Ovary (tissue), 7 donors: ENCODE measurements at regions not wholly inside any gene's neighbourhood (a gene's known extent, or its start where the extent isn't known, plus 50 kb on each side); places are given as distances from the start of the nearest gene placed in this dataset.
"Not testable (repeated sequence)": the region's sequence is repeated elsewhere in the genome, so short reads cannot be mapped to it uniquely, and the experiment has no call there.

Experiments used
- DNase-seq, 5 donors: peaks; one replicate each; pipeline ENCODE4 v3.0.0-alpha.2; 2019 to 2020
- H3K27ac ChIP-seq, 2 donors: fragments of 200-600 bp; one replicate each; pipeline versions ENCODE4 v1.5.1 to v1.8.0; 2019 to 2022
- H3K27me3 ChIP-seq: fragments of 200-600 bp; one replicate; pipeline ENCODE4 v1.8.0; 2022
- H3K36me3 ChIP-seq: fragments of 200-600 bp; sonication (generic); one replicate; pipeline ENCODE4 v1.5.1; 2019
- H3K4me1 ChIP-seq: one replicate; pipeline ENCODE4 v1.8.1; 2013; ENCODE audit warnings: mild to moderate bottlenecking, moderate library complexity; ENCODE audit not compliant: insufficient read depth
- H3K4me3 ChIP-seq: fragments of 200-600 bp; sonication (generic); one replicate; pipeline ENCODE4 v1.5.1; 2017
- H3K9me3 ChIP-seq, 2 donors: fragments of 200-600 bp in 1 of 2; sonication (generic) in 1 of 2; one replicate each; pipeline versions ENCODE4 v1.5.1 to v1.8.1; 2013 to 2019; ENCODE audit warnings: mild to moderate bottlenecking in 1 of 2, moderate library complexity in 1 of 2
- CTCF ChIP-seq, 3 donors: fragments of 450-650 bp in 2 of 3; fragments of 200-600 bp in 1 of 3; IDR thresholded peaks; one replicate each; pipeline versions ENCODE4 v1.5.1 to v1.8.0; 2016 to 2022; ENCODE audit warnings: antibody characterized with exemption in 3 of 3, mild to moderate bottlenecking in 1 of 3
- EP300 ChIP-seq: sonication (generic); formaldehyde crosslinking; IDR thresholded peaks from one replicate; pipeline ENCODE4 v1.6.1; 2017; ENCODE audit warnings: antibody characterized with exemption
- POLR2A ChIP-seq: fragments of 450-650 bp; IDR thresholded peaks from one replicate; pipeline ENCODE4 v1.6.1; 2017; ENCODE audit warnings: antibody characterized with exemption, mild to moderate bottlenecking, moderate library complexity
- WGBS, 3 donors: extraction: QIAGEN DNeasy Blood & Tissue Kit in 1 of 3; methylation state at CpG; one replicate each; pipeline versions ENCODE4 v1.1.5 to v1.1.7; 2013 to 2017; 5-methylcytosine and 5-hydroxymethylcytosine counted together
- intact Hi-C, 4 donors: fragments of 100-400 bp; cut with DNase I; formaldehyde crosslinking; loops; one replicate each; pipeline versions ENCODE4 v1.11.0 to v1.15.1; 2022 to 2023
- donor health status: DM: no; HTN: no; CAD: no; lungs with moderate emphysema.
- donor health status: DM: no; HTN: no; CAD: no.
- donor health status: Bipolar disorder and iron deficiency.
- donor health status: DM: no; HTN: no; CAD: no.
- donor health status: DM: yes; HTN: yes; CAD: no.

- 89 to 94% (median 92%) methylated on average over 9 of the region's 9 CpGs for WGBS, 3 donors
- DNase-seq: no peak
- TF ChIP-seq EP300: no peak
- TF ChIP-seq CTCF (IDR thresholded peaks at IDR 0.05): no peak
- H3K9me3 ChIP-seq: no peaks in the 10 kb centered on the region
- no peak overlapping the region for H3K4me3 ChIP-seq
- H3K36me3 ChIP-seq: no peaks in the 10 kb centered on the region
- H3K4me1 ChIP-seq: no peaks in the 10 kb centered on the region
- no peaks in the 10 kb centered on the region for H3K27me3 ChIP-seq
- H3K27ac ChIP-seq: no peak overlapping the region
- intact Hi-C loops: no loop called here
Observed at GRCh38 chr4:28508636-28509035, 1648.0 kb downstream of the STIM2 start.

GRCh38 chr4:28514766-28515165 is 1654.1 kb downstream of the STIM2 start:
- H3K36me3 ChIP-seq, DNase-seq, H3K4me1 ChIP-seq, H3K9me3 ChIP-seq, H3K4me3 ChIP-seq, H3K27me3 ChIP-seq, intact Hi-C loops, H3K27ac ChIP-seq: not testable (repeated sequence)
- WGBS, 3 donors: 94 to 100% (median 96%) methylated on average over 12 to 30 of the region's 30 CpGs

GRCh38 chr4:28518561-28519165 is 1658.0 kb downstream of the STIM2 start:
- Histone ChIP-seq H3K27me3 (no peaks in the 10 kb centered on the region), H3K36me3 (no peaks in the 10 kb centered on the region), H3K4me3 (no peak overlapping the region), H3K9me3 (no peaks in the 10 kb centered on the region), H3K4me1 (no peaks in the 10 kb centered on the region), H3K27ac (no peak overlapping the region)
- 38 to 57% (median 52%) methylated on average over 1 of the region's 1 CpG for WGBS, 3 donors
- TF ChIP-seq EP300 (no peak), POLR2A (no peak), CTCF (IDR thresholded peaks at IDR 0.05) (no peak)
- intact Hi-C loops: no loop called here
- no peak for DNase-seq

GRCh38 chr4:28523681-28524190 is 1663.1 kb downstream of the STIM2 start:
- WGBS, 3 donors: 52 to 61% (median 55%) methylated on average over 3 of the region's 3 CpGs
- no peaks in the 10 kb centered on the region for H3K36me3 ChIP-seq
- no peak for TF ChIP-seq EP300
- TF ChIP-seq POLR2A: no peak
- no peak for TF ChIP-seq CTCF (IDR thresholded peaks at IDR 0.05)
- intact Hi-C loops: no loop called here
- no peak for DNase-seq
- H3K9me3 ChIP-seq: no peaks in the 10 kb centered on the region
- no peaks in the 10 kb centered on the region for H3K4me1 ChIP-seq
- H3K4me3 ChIP-seq: no peak overlapping the region
- no peaks in the 10 kb centered on the region for H3K27me3 ChIP-seq
- no peak overlapping the region for H3K27ac ChIP-seq

GRCh38 chr4:28536124-28536523 is 1675.5 kb downstream of the STIM2 start:
- Histone ChIP-seq H3K4me3 (no peak overlapping the region), H3K9me3 (no peaks in the 10 kb centered on the region), H3K27ac (no peak overlapping the region), H3K27me3 (no peaks in the 10 kb centered on the region), H3K36me3 (no peaks in the 10 kb centered on the region), H3K4me1 (no peaks in the 10 kb centered on the region)
- 63 to 94% (median 86%) methylated on average over 2 of the region's 2 CpGs for WGBS, 3 donors
- TF ChIP-seq EP300 (no peak), POLR2A (no peak), CTCF (IDR thresholded peaks at IDR 0.05) (no peak)
- intact Hi-C loops: no loop called here
- no peak for DNase-seq
